ENCODE measurements at regions not wholly inside any gene's neighbourhood (a gene's known extent, or its start where the extent isn't known, plus 50 kb on each side); places are given as distances from the start of the nearest gene placed in this dataset.
"Not testable (repeated sequence)": the region's sequence is repeated elsewhere in the genome, so short reads cannot be mapped to it uniquely, and the experiment has no call there.

DNA sequence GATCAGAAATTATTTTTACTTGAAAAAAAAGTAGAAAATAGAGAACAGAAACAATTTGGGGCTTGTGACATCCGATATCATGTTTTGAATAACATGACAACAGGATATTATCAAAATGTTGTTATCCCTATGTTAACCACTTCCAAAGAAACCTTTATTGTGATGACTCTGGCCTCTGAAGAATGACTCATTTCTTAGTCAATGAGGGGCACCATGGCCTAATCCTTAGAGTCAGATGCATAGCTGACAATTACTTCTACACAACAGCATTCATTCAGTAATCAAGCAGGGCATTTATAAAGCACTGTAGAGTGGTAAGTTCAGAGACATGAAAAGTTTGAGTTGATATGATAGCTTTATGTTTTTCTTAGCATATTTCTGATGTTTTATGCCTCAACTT, 703.0 kb downstream of the RNF144A start:
- no peaks in the 10 kb centered on the region for H3K27me3 Mint-ChIP-seq (ENCODE audit: low read depth)
- peaks cover 4% of the 10 kb centered on the region for H3K36me3 Mint-ChIP-seq (ENCODE audit: low read depth)
- H3K4me1 Mint-ChIP-seq (ENCODE audit: low read depth): peaks cover 9% of the 10 kb centered on the region
- H3K9me3 Mint-ChIP-seq: peaks cover 12% of the 10 kb centered on the region
- no peak overlapping the region for H3K27ac Mint-ChIP-seq
- no peak overlapping the region for H3K4me3 Mint-ChIP-seq

DNA sequence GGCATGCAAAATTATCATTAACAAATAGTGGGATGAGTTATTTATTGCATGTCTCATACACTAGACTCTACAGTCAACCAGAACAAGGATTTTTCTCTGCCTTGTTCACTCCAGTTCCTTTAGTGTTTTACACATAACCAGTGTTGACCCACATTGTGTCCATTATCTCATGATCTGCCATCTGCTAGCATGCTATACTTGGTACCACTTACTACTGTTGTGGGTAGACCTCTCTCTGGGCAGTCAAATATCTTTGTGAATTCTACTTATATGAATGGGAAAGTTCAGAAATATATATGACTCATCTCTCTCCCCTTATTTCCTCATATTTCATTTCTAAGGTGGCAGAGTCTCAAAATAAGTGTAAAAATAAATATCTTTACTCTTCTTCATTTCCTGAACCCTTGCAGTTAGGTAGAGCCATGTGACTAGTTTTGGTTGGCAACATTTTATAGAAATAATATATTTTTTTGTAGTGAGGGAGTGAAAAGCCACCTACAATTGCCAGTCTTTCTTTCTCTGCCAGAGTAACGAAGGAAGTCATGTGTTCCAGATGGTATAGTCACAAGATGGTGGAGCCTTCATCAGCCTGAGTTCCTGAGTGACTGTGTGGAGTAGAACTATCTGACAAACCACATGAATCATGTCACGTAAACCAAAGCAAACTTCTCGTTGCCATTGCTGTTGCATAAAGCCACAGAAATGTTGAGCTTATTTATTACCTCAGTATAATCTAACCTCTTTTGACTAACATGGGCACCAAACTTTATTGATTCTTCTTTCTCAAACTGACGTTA, 704.0 kb downstream of the RNF144A start:
- H3K36me3 Mint-ChIP-seq (ENCODE audit: low read depth): peaks cover 4% of the 10 kb centered on the region
- H3K4me1 Mint-ChIP-seq (ENCODE audit: low read depth): peaks cover 9% of the 10 kb centered on the region
- H3K9me3 Mint-ChIP-seq: peaks cover 12% of the 10 kb centered on the region
- no peaks in the 10 kb centered on the region for H3K27me3 Mint-ChIP-seq (ENCODE audit: low read depth)
- no peak overlapping the region for H3K27ac Mint-ChIP-seq
- H3K4me3 Mint-ChIP-seq: no peak overlapping the region

- Mint-ChIP-seq H3K36me3 (ENCODE audit: low read depth) (peaks cover 4% of the 10 kb centered on the region), H3K4me1 (ENCODE audit: low read depth) (peaks cover 3% of the 10 kb centered on the region), H3K27me3 (ENCODE audit: low read depth) (no peaks in the 10 kb centered on the region), H3K9me3 (peaks cover 15% of the 10 kb centered on the region), H3K27ac (no peak overlapping the region), H3K4me3 (no peak overlapping the region)
Measured at GRCh38 chr2:7625392-7626138, 708.4 kb downstream of the RNF144A start.

GRCh38 chr2:7626139-7626537, 708.9 kb downstream of the RNF144A start:
- H3K9me3 Mint-ChIP-seq: peaks cover 13% of the 10 kb centered on the region
- H3K4me1 Mint-ChIP-seq (ENCODE audit: low read depth): peaks cover 3% of the 10 kb centered on the region
- H3K27me3 Mint-ChIP-seq (ENCODE audit: low read depth): no peaks in the 10 kb centered on the region
- H3K27ac Mint-ChIP-seq: no peak overlapping the region
- peaks cover 4% of the 10 kb centered on the region for H3K36me3 Mint-ChIP-seq (ENCODE audit: low read depth)
- H3K4me3 Mint-ChIP-seq: no peak overlapping the region

DNA sequence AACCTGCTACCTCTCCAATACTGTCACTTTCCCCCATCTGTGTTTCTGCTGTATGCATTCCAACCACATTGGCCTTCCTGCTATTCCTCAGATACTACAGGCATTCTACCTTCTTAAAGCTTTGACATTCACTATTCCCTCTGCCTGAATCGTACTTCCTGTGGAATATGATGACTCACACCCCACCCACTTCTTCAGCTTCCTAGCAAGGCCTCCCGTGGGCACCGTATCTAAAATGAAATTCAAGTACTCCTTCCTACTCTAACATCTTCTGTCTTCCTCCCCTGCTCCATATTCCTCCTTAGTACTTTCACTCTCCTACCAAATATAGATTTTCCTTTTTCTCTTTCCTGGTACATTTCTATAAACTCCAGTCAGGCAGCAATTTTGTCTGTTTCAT, 710.4 kb downstream of the RNF144A start:
- H3K9me3 Mint-ChIP-seq: peaks cover 14% of the 10 kb centered on the region
- H3K4me1 Mint-ChIP-seq (ENCODE audit: low read depth): no peaks in the 10 kb centered on the region
- no peaks in the 10 kb centered on the region for H3K27me3 Mint-ChIP-seq (ENCODE audit: low read depth)
- H3K27ac Mint-ChIP-seq: no peak overlapping the region
- H3K4me3 Mint-ChIP-seq: no peak overlapping the region
- no peaks in the 10 kb centered on the region for H3K36me3 Mint-ChIP-seq (ENCODE audit: low read depth)

DNA sequence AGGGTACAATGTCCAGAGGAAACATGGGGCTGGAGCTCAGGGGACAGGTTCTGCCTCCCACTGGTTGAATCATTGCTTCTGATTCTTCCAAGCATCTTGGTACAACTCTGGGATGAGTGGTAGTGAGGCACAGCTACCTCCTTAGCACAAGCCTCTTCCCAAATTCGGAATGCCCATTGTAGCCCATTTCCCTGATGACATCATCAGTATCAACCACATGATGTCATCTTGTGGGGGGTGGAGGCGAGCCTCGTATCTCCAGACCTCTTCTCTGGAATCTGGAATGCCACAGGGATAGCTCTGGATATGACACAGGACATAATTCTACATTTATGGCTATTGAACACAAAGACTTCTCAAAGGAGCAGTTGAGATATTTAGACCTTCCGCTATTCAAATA, 715.2 kb downstream of the RNF144A start:
- Mint-ChIP-seq H3K4me3 (no peak overlapping the region), H3K4me1 (ENCODE audit: low read depth) (no peaks in the 10 kb centered on the region), H3K36me3 (ENCODE audit: low read depth) (no peaks in the 10 kb centered on the region), H3K9me3 (peaks cover 14% of the 10 kb centered on the region), H3K27ac (no peak overlapping the region), H3K27me3 (ENCODE audit: low read depth) (no peaks in the 10 kb centered on the region)

- Mint-ChIP-seq H3K27ac (no peak overlapping the region), H3K36me3 (ENCODE audit: low read depth) (no peaks in the 10 kb centered on the region)
Measured at GRCh38 chr2:7633566-7634153, 716.4 kb downstream of the RNF144A start.

DNA sequence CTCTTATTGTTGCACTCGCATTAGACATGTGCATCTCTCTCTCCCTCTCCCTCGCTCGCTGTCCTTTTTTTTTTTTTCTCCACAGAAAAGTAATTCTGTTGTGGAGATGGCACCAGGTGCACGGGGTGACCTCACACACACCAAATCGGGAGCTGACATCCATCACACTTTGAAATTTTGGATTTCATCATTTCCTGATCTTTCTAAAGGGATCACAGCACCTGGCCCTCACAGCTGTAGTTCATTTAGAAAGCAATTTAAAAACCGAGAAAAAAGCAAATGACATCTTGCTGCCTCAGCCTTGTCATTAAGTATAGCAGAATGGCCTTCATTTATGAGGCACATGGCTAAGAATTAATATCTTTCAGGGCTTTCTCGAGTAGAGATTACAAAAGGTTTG, 717.2 kb downstream of the RNF144A start:
- no peak overlapping the region for H3K4me3 Mint-ChIP-seq
- no peaks in the 10 kb centered on the region for H3K27me3 Mint-ChIP-seq (ENCODE audit: low read depth)
- no peaks in the 10 kb centered on the region for H3K36me3 Mint-ChIP-seq (ENCODE audit: low read depth)
- peaks cover 24% of the 10 kb centered on the region for H3K9me3 Mint-ChIP-seq
- H3K4me1 Mint-ChIP-seq (ENCODE audit: low read depth): no peaks in the 10 kb centered on the region
- no peak overlapping the region for H3K27ac Mint-ChIP-seq

More at GRCh38 chr2:7633566-7634153, 716.4 kb downstream of the RNF144A start:
- Mint-ChIP-seq H3K9me3 (peaks cover 16% of the 10 kb centered on the region), H3K4me1 (ENCODE audit: low read depth) (no peaks in the 10 kb centered on the region), H3K4me3 (no peak overlapping the region), H3K27me3 (ENCODE audit: low read depth) (no peaks in the 10 kb centered on the region)

DNA sequence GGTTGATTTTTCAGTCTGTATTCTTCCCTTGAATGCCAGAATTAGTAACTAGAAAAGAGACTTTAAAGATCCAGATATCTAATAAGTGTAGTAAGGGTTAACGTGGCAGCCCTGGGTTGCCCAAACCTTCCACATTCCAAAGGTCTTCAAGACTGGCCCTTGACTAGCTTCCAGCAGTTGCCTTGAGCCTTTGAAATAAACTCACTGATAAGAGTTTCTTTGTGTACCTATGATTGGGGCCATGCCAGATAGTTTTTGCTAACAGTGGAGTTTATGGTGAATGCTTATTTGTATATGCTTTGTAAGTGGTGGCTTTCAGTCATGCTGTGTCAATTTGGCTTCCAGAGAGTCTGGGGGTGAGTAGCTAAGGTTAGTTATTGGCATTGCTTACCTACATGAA, 722.3 kb downstream of the RNF144A start:
- no peak overlapping the region for H3K27ac Mint-ChIP-seq
- H3K36me3 Mint-ChIP-seq (ENCODE audit: low read depth): peaks cover 16% of the 10 kb centered on the region
- no peak overlapping the region for H3K4me3 Mint-ChIP-seq
- no peaks in the 10 kb centered on the region for H3K27me3 Mint-ChIP-seq (ENCODE audit: low read depth)
- peaks cover 41% of the 10 kb centered on the region for H3K9me3 Mint-ChIP-seq
- H3K4me1 Mint-ChIP-seq (ENCODE audit: low read depth): no peaks in the 10 kb centered on the region

DNA sequence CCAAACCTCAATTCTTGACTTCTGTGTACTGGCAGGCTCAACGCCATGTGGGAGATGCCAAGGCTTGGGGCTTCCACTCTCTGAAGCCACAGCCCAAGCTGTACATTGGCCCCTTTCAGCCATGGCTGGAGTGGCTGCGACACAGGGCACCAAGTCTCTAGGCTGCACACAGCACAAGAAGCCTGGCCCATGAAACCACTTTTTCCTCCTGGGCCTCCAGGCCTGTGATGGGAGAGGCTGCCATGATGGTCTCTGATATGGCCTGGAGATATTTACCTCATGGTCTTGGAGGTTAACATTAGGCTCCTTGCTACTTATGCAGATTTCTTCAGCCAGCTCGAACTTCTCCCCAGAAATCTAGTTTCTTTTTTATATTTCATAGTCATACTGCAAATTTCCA, 724.1 kb downstream of the RNF144A start:
- H3K9me3 Mint-ChIP-seq: peaks cover 45% of the 10 kb centered on the region
- H3K4me1 Mint-ChIP-seq (ENCODE audit: low read depth); H3K27me3 Mint-ChIP-seq (ENCODE audit: low read depth); H3K4me3 Mint-ChIP-seq; H3K27ac Mint-ChIP-seq: not testable (repeated sequence)
- H3K36me3 Mint-ChIP-seq (ENCODE audit: low read depth): peaks cover 16% of the 10 kb centered on the region

DNA sequence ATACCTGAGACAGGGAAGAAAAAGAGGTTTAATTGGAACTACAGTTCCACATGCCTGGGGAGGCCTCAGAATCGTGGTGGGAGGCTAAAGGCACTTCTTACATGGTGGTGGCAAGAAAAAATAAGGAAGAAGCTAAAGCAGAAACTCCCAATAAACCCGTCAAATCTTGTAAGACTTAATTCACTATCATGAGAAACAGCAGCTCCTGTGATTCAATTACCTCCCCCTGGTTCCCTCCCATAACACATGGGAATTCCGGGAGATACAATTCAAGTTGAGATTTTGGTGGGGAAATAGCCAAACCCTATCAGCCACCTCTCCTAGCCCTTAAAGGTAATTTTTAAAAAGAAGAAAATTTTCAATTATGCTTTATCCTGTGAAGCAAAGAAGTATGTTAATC, 728.8 kb downstream of the RNF144A start:
- peaks cover 46% of the 10 kb centered on the region for H3K9me3 Mint-ChIP-seq
- no peak overlapping the region for H3K27ac Mint-ChIP-seq
- H3K4me1 Mint-ChIP-seq (ENCODE audit: low read depth): peaks cover 10% of the 10 kb centered on the region
- H3K27me3 Mint-ChIP-seq (ENCODE audit: low read depth): no peaks in the 10 kb centered on the region
- H3K4me3 Mint-ChIP-seq: no peak overlapping the region
- H3K36me3 Mint-ChIP-seq (ENCODE audit: low read depth): peaks cover 19% of the 10 kb centered on the region

GRCh38 chr2:7646661-7647060, 729.4 kb downstream of the RNF144A start:
- Mint-ChIP-seq H3K9me3 (peaks cover 46% of the 10 kb centered on the region), H3K36me3 (ENCODE audit: low read depth) (peaks cover 19% of the 10 kb centered on the region), H3K4me3 (no peak overlapping the region), H3K27ac (no peak overlapping the region), H3K27me3 (ENCODE audit: low read depth) (no peaks in the 10 kb centered on the region), H3K4me1 (ENCODE audit: low read depth) (peaks cover 11% of the 10 kb centered on the region)

DNA sequence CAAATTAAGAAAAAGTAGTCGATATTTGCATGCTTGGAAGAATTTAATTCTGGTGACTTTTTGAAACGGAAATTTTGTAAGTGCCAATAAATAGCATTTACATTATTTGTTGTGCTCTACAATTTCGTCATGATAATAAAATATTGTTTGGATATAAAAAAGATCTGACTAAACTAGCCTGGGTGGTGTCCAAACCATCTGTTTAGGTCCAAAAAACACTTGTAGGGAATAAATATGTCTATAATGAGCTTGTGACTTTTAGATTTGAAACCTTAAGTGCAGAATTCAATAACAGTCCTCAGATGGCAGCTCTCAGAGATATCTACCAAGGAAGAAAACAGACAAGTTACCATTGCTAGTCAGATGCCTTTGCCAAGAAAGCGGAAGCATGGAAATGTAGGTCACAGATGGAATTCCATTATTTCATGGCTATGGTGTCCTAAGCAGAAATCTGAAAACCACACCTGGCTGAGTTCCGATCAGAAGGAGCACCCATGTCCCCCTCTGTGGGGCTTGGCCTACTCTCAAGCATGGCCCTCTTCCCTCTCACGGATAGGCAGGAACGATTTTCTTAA, 731.1 kb downstream of the RNF144A start:
- Mint-ChIP-seq H3K27me3 (ENCODE audit: low read depth) (no peaks in the 10 kb centered on the region), H3K4me3 (no peak overlapping the region), H3K9me3 (peaks cover 45% of the 10 kb centered on the region), H3K27ac (no peak overlapping the region), H3K36me3 (ENCODE audit: low read depth) (peaks cover 13% of the 10 kb centered on the region), H3K4me1 (ENCODE audit: low read depth) (peaks cover 11% of the 10 kb centered on the region)

- H3K9me3 Mint-ChIP-seq: peaks cover 53% of the 10 kb centered on the region
- no peak overlapping the region for H3K4me3 Mint-ChIP-seq
- H3K27ac Mint-ChIP-seq: peak overlapping the region; percentile 47
- H3K4me1 Mint-ChIP-seq (ENCODE audit: low read depth): peaks cover 11% of the 10 kb centered on the region
- H3K36me3 Mint-ChIP-seq (ENCODE audit: low read depth): peaks cover 18% of the 10 kb centered on the region
- no peaks in the 10 kb centered on the region for H3K27me3 Mint-ChIP-seq (ENCODE audit: low read depth)
Measured at GRCh38 chr2:7649461-7650228, 732.4 kb downstream of the RNF144A start.
